Panc1 (cell line): ENCODE measurements at regions not wholly inside any gene's neighbourhood (a gene's known extent, or its start where the extent isn't known, plus 50 kb on each side); places are given as distances from the start of the nearest gene placed in this dataset.
"Not testable (repeated sequence)": the region's sequence is repeated elsewhere in the genome, so short reads cannot be mapped to it uniquely, and the experiment has no call there.

Experiments used
- CTCF ChIP-seq: fragments of 450-650 bp; IDR thresholded peaks from 2 replicates; pipeline ENCODE4 v1.5.1; 2017; ENCODE audit warnings: mild to moderate bottlenecking
- POLR2AphosphoS5 ChIP-seq: IDR thresholded peaks from 2 replicates; pipeline ENCODE4 v1.6.1; 2012; ENCODE audit warnings: mild to moderate bottlenecking, low read depth, low read length, moderate library complexity
- SIN3A ChIP-seq: IDR thresholded peaks from 2 replicates; pipeline ENCODE4 v1.6.1; 2012; ENCODE audit warnings: low read depth, mild to moderate bottlenecking, low read length, moderate library complexity, borderline replicate concordance; ENCODE audit not compliant: insufficient read depth

- not testable (repeated sequence) for TF ChIP-seq CTCF, POLR2AphosphoS5, SIN3A
These were observed 71.3 kb upstream of the SHOX start for GRCh38 chrX:559282-559681.
